GM18870 (cell line): ENCODE measurements at regions not wholly inside any gene's neighbourhood (a gene's known extent, or its start where the extent isn't known, plus 50 kb on each side); places are given as distances from the start of the nearest gene placed in this dataset.
"Not testable (repeated sequence)": the region's sequence is repeated elsewhere in the genome, so short reads cannot be mapped to it uniquely, and the experiment has no call there.

Source experiments
- ATAC-seq: cut with Tn5 transposase; IDR thresholded peaks from one replicate; pipeline ENCODE4 v1.9.1; 2021; ENCODE audit warnings: moderate library complexity; ENCODE audit not compliant: unreplicated experiment

- no peak for ATAC-seq
Observed at GRCh38 chr17:72563952-72564351, 443.1 kb downstream of the SOX9 start.

- no peak for ATAC-seq
Observed at GRCh38 chr17:72565006-72565405, 444.2 kb downstream of the SOX9 start.

- ATAC-seq: no peak
Observed at GRCh38 chr17:72565758-72566157, 444.9 kb downstream of the SOX9 start.

GRCh38 chr17:72566671-72567484 is 446.1 kb downstream of the SOX9 start:
- ATAC-seq: no peak

- ATAC-seq: no peak
Observed at GRCh38 chr17:72567774-72568173, 447.0 kb downstream of the SOX9 start.

- no peak for ATAC-seq
Observed at GRCh38 chr17:72569148-72569946, 448.5 kb downstream of the SOX9 start.

- no peak for ATAC-seq
Observed at GRCh38 chr17:72571813-72572396, 451.1 kb downstream of the SOX9 start.

GRCh38 chr17:72572604-72573491 is 452.0 kb downstream of the SOX9 start:
- ATAC-seq: no peak

GRCh38 chr17:72573492-72573801 is 452.6 kb downstream of the SOX9 start:
- not testable (repeated sequence) for ATAC-seq

GRCh38 chr17:72574675-72575510 is 454.1 kb downstream of the SOX9 start:
- no peak for ATAC-seq

- no peak for ATAC-seq
Observed at GRCh38 chr17:72575542-72576233, 454.9 kb downstream of the SOX9 start.

- ATAC-seq: no peak
Observed at GRCh38 chr17:72576289-72576759, 455.5 kb downstream of the SOX9 start.

- no peak for ATAC-seq
Observed at GRCh38 chr17:72578817-72579470, 458.1 kb downstream of the SOX9 start.

GRCh38 chr17:72579990-72580320 is 459.1 kb downstream of the SOX9 start:
- no peak for ATAC-seq

GRCh38 chr17:72580321-72581127 is 459.7 kb downstream of the SOX9 start:
- no peak for ATAC-seq

- ATAC-seq: no peak
Observed at GRCh38 chr17:72587156-72587555, 466.3 kb downstream of the SOX9 start.

- ATAC-seq: no peak
Observed at GRCh38 chr17:72587773-72588511, 467.1 kb downstream of the SOX9 start.
